ENCODE measurements at regions not wholly inside any gene's neighbourhood (a gene's known extent, or its start where the extent isn't known, plus 50 kb on each side); places are given as distances from the start of the nearest gene placed in this dataset.

- no peak for ATAC-seq
- Histone ChIP-seq H3K4me1 (no peaks in the 10 kb centered on the region), H3K9me3 (no peaks in the 10 kb centered on the region), H3K27ac (no peak overlapping the region), H3K4me3 (no peak overlapping the region), H3K27me3 (no peaks in the 10 kb centered on the region), H3K36me3 (no peaks in the 10 kb centered on the region)
- DNase-seq = no peak
- TF ChIP-seq CTCF (IDR thresholded peaks at IDR 0.05) = no peak
- intact Hi-C loops (cut with DNase I) = no loop called here
Measured at GRCh38 chr6:98260382-98260781, 574.0 kb upstream of the POU3F2 start.

- no peak for ATAC-seq
- TF ChIP-seq CTCF (IDR thresholded peaks at IDR 0.05) = no peak
- H3K27ac ChIP-seq = no peak overlapping the region
- intact Hi-C loops (cut with DNase I) = no loop called here
- no peaks in the 10 kb centered on the region for H3K36me3 ChIP-seq
- H3K4me3 ChIP-seq = no peak overlapping the region
- no peaks in the 10 kb centered on the region for H3K27me3 ChIP-seq
- no peaks in the 10 kb centered on the region for H3K4me1 ChIP-seq
- DNase-seq = peak in 1 of 4 donors; percentile 20
- H3K9me3 ChIP-seq = no peaks in the 10 kb centered on the region
Measured at GRCh38 chr6:98272060-98272459, 562.3 kb upstream of the POU3F2 start.

- ATAC-seq = no peak
- no peaks in the 10 kb centered on the region for H3K27me3 ChIP-seq
- H3K4me1 ChIP-seq = no peaks in the 10 kb centered on the region
- H3K4me3 ChIP-seq = no peak overlapping the region
- no peak overlapping the region for H3K27ac ChIP-seq
- H3K36me3 ChIP-seq = no peaks in the 10 kb centered on the region
- no peak for TF ChIP-seq CTCF (IDR thresholded peaks at IDR 0.05)
- no peak for DNase-seq
- intact Hi-C loops (cut with DNase I) = no loop called here
- no peaks in the 10 kb centered on the region for H3K9me3 ChIP-seq
Measured at GRCh38 chr6:98274691-98275090, 559.7 kb upstream of the POU3F2 start.

DNA sequence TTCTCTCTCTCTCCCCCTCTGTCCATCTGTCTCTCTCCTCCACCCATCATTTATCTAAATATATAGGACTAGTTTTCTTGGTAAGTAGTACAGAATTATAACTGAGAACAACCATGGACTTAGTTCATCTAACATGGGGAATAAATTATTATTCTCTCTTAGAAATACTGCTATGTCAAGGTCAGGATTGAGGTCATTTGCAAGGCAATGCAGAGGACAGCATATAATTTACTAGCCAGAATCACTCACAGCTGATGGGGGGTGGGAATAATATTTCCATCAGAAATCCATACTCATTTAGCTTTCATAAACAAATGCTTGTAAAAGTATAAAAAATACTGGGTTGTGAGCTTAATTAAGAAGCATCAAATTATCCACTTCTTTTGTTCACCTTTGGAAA, 553.9 kb upstream of the POU3F2 start:
- H3K4me1 ChIP-seq = no peaks in the 10 kb centered on the region
- no peaks in the 10 kb centered on the region for H3K36me3 ChIP-seq
- H3K4me3 ChIP-seq = no peak overlapping the region
- intact Hi-C loops (cut with DNase I) = no loop called here
- TF ChIP-seq CTCF (IDR thresholded peaks at IDR 0.05) = no peak
- ATAC-seq = no peak
- no peaks in the 10 kb centered on the region for H3K9me3 ChIP-seq
- no peak overlapping the region for H3K27ac ChIP-seq
- no peaks in the 10 kb centered on the region for H3K27me3 ChIP-seq
- DNase-seq = no peak

DNA sequence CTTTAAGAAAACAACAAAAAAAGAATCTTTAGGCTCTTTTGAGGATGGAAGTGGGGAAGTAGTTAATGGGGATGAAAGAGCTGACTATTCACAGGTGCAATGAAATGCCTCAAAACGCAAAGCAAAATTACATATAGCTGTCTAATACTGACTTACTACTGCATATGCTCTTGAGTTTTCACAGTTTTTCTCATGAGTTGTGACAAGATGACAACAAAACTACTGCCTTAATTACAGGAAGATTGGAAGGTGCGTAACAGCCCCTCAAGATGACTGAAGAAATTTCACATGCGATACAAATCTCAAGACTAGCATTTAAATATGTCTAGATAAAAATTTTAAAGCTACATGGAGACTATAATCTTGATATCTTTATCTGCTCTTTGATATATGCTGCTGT, 547.8 kb upstream of the POU3F2 start:
- H3K4me1 ChIP-seq = no peaks in the 10 kb centered on the region
- no peak for TF ChIP-seq CTCF (IDR thresholded peaks at IDR 0.05)
- H3K4me3 ChIP-seq = no peak overlapping the region
- H3K36me3 ChIP-seq = no peaks in the 10 kb centered on the region
- no peaks in the 10 kb centered on the region for H3K9me3 ChIP-seq
- DNase-seq (no peak), ATAC-seq (no peak)
- intact Hi-C loops (cut with DNase I) = no loop called here
- H3K27ac ChIP-seq = no peak overlapping the region
- H3K27me3 ChIP-seq = no peaks in the 10 kb centered on the region

Measured in left lung (tissue), 4 donors.